ENCODE measurements at regions not wholly inside any gene's neighbourhood (a gene's known extent, or its start where the extent isn't known, plus 50 kb on each side); places are given as distances from the start of the nearest gene placed in this dataset.

- H3F3A ChIP-seq (ENCODE audit: insufficient read depth, low read length): no peaks in the 10 kb centered on the region
- no peaks in the 10 kb centered on the region for H3K27me3 ChIP-seq (replicated peaks; ENCODE audit: insufficient read depth, low read length)
- H3K36me3 ChIP-seq (replicated peaks; ENCODE audit: insufficient read depth, low read length): no peaks in the 10 kb centered on the region
- no peak overlapping the region for H3K27ac ChIP-seq (ENCODE audit: low read length)
- H3K4me2 ChIP-seq (ENCODE audit: low read depth, low read length): no peak overlapping the region
- H3K79me2 ChIP-seq (ENCODE audit: low read length): no peaks in the 10 kb centered on the region
- H2AFZ ChIP-seq (ENCODE audit: low read length): no peak overlapping the region
- H3K4me3 ChIP-seq (ENCODE audit: low read length): no peak overlapping the region
- no peaks in the 10 kb centered on the region for H3K9me3 ChIP-seq (replicated peaks; ENCODE audit: insufficient read depth, low read length)
- H3K9me2 ChIP-seq (replicated peaks; ENCODE audit: insufficient read depth, low read length): no peaks in the 10 kb centered on the region
- no peak for DNase-seq
- no peak overlapping the region for H3K9ac ChIP-seq (ENCODE audit: low read length)
- H3K4me1 ChIP-seq (ENCODE audit: low read length): no peaks in the 10 kb centered on the region
- TF ChIP-seq EZH2phosphoT487 (IDR thresholded peaks at IDR 0.05; ENCODE audit: low read length) (no peak), CTCF (IDR thresholded peaks at IDR 0.05; ENCODE audit: low read length) (no peak), EZH2 (optimal IDR thresholded peaks at IDR 0.05; ENCODE audit: low read depth, low read length) (no peak)
- H4K20me1 ChIP-seq (ENCODE audit: insufficient read depth, low read length): no peaks in the 10 kb centered on the region
These were observed 288.9 kb upstream of the KIF2A start for GRCh38 chr5:62017092-62017491.

- H3K79me2 ChIP-seq (ENCODE audit: low read length): no peaks in the 10 kb centered on the region
- H3K4me3 ChIP-seq (ENCODE audit: low read length): no peak overlapping the region
These were observed 276.7 kb upstream of the KIF2A start for GRCh38 chr5:62029303-62029702.

GRCh38 chr5:62030326-62030725, 275.7 kb upstream of the KIF2A start:
- no peak overlapping the region for H3K9ac ChIP-seq (ENCODE audit: low read length)
- no peaks in the 10 kb centered on the region for H3K9me3 ChIP-seq (replicated peaks; ENCODE audit: insufficient read depth, low read length)
- no peaks in the 10 kb centered on the region for H3K9me2 ChIP-seq (replicated peaks; ENCODE audit: insufficient read depth, low read length)
- TF ChIP-seq CTCF (IDR thresholded peaks at IDR 0.05; ENCODE audit: low read length) (no peak), EZH2 (optimal IDR thresholded peaks at IDR 0.05; ENCODE audit: low read depth, low read length) (no peak), EZH2phosphoT487 (IDR thresholded peaks at IDR 0.05; ENCODE audit: low read length) (no peak)
- no peaks in the 10 kb centered on the region for H3K79me2 ChIP-seq (ENCODE audit: low read length)
- no peaks in the 10 kb centered on the region for H3F3A ChIP-seq (ENCODE audit: insufficient read depth, low read length)
- H3K4me1 ChIP-seq (ENCODE audit: low read length): no peaks in the 10 kb centered on the region
- no peaks in the 10 kb centered on the region for H4K20me1 ChIP-seq (ENCODE audit: insufficient read depth, low read length)
- H3K36me3 ChIP-seq (replicated peaks; ENCODE audit: insufficient read depth, low read length): no peaks in the 10 kb centered on the region
- H3K4me3 ChIP-seq (ENCODE audit: low read length): no peak overlapping the region
- H3K27me3 ChIP-seq (replicated peaks; ENCODE audit: insufficient read depth, low read length): no peaks in the 10 kb centered on the region
- H3K4me2 ChIP-seq (ENCODE audit: low read depth, low read length): no peak overlapping the region
- DNase-seq: no peak
- H3K27ac ChIP-seq (ENCODE audit: low read length): no peak overlapping the region
- H2AFZ ChIP-seq (ENCODE audit: low read length): no peak overlapping the region

More at GRCh38 chr5:62029303-62029702, 276.7 kb upstream of the KIF2A start:
- Histone ChIP-seq H3K9me2 (replicated peaks; ENCODE audit: insufficient read depth, low read length) (no peaks in the 10 kb centered on the region), H3K4me1 (ENCODE audit: low read length) (no peaks in the 10 kb centered on the region), H4K20me1 (ENCODE audit: insufficient read depth, low read length) (no peaks in the 10 kb centered on the region), H3K36me3 (replicated peaks; ENCODE audit: insufficient read depth, low read length) (no peaks in the 10 kb centered on the region), H3F3A (ENCODE audit: insufficient read depth, low read length) (no peaks in the 10 kb centered on the region), H3K9me3 (replicated peaks; ENCODE audit: insufficient read depth, low read length) (no peaks in the 10 kb centered on the region), H3K9ac (ENCODE audit: low read length) (no peak overlapping the region), H3K27me3 (replicated peaks; ENCODE audit: insufficient read depth, low read length) (no peaks in the 10 kb centered on the region), H3K4me2 (ENCODE audit: low read depth, low read length) (no peak overlapping the region), H3K27ac (ENCODE audit: low read length) (no peak overlapping the region), H2AFZ (ENCODE audit: low read length) (no peak overlapping the region)
- no peak for TF ChIP-seq EZH2 (optimal IDR thresholded peaks at IDR 0.05; ENCODE audit: low read depth, low read length)
- no peak for TF ChIP-seq CTCF (IDR thresholded peaks at IDR 0.05; ENCODE audit: low read length)
- TF ChIP-seq EZH2phosphoT487 (IDR thresholded peaks at IDR 0.05; ENCODE audit: low read length): no peak
- no peak for DNase-seq
